CD4-positive, alpha-beta T cell treated with Interleukin-12 subunit alpha and Interleukin-12 subunit beta, for 1 hour (primary cell): ENCODE measurements at regions not wholly inside any gene's neighbourhood (a gene's known extent, or its start where the extent isn't known, plus 50 kb on each side); places are given as distances from the start of the nearest gene placed in this dataset.

ENCODE experiments used
- DNase-seq: peaks from one replicate; pipeline ENCODE4 v3.0.0-alpha.2; 2020

DNA sequence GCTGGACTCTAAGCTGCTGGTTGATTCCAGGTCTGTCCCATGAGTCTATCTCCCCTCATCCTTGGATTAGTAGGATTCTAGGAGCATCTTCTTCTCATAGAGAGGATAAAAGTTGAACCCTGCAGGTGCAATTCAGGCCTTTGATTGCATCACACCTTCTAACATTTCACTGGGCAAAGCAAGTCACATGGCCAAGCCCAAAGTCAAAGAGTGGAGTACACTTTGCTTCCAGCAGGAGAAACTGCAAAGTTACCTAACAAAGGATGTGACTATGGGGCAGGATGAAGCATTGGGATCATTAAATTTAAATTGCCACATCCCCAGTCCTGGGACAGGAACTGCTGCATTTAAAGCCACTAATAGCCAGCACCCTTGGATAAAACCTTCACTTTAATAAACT is 51.0 kb upstream of the EGFLAM start:
- no peak for DNase-seq

DNA sequence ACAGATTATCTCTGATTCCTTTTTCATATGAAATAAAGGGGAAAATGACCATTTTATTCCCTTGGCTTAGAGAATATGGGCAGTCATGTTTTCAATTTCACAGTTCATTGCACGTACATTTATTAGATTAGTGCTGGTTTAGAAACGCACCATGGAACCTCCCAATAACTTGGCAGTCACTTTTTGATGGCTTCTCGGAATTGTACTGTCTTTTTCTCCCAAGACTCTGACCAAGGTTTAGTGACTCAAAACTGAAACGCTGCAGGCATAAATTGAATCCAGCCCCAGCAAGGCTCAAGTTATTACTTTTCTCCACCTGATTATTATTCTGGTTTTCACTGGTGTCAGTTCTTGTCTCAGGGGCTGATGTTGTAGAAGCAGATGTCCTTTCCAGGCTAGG is 55.6 kb upstream of the EGFLAM start:
- no peak for DNase-seq

DNA sequence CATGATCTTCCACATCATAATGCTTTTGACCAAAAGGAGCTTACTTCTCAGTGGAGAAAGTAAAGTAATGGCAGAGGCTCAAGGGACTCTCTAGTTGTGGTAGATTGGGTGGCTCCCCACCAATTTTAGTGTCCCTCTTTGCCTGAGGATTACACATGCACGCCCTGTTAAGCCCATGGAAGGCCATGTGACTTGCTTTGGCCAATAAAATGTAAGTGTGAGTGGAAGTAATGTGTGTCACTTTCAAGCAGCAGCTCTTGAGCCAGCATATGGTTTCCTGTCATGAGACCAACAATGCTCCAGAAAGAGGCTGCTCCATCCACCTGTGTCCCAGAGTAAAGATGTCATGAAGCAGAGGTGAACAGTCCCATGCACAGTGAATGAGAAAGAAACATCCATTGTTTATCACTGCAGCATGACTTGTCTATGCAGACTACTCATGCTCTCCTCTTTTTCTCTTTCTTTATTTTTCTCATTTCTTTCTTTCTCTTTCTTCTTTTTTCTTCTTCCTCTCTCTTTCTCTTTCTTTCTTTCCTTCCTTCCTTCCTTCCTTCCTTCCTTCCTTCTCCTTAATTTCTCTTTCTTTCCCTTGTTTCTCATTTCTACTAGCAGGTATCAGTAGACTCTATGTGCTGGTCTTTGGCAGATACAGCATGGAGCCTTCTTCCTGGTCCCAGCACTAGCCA is 57.3 kb upstream of the EGFLAM start:
- no peak for DNase-seq

DNA sequence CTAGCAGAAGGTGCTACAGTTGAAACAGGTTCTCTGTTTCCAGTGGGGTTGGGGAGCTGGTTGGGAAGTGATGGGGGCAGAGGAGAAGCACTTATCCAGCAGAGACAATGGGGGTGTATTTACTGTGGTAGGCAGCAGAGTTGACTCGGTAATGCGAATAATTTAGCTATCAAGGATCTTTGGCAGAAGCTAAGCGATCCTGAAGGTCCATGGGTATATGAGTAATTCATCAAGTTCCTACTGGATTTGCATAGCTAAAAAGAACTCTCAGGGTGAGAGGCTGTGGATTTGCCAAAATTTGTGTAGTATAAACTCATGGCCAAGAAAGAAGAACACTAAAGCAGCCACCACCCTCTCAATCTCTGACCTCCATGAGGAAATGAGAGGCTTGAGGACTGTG is 61.2 kb upstream of the EGFLAM start:
- no peak for DNase-seq

DNA sequence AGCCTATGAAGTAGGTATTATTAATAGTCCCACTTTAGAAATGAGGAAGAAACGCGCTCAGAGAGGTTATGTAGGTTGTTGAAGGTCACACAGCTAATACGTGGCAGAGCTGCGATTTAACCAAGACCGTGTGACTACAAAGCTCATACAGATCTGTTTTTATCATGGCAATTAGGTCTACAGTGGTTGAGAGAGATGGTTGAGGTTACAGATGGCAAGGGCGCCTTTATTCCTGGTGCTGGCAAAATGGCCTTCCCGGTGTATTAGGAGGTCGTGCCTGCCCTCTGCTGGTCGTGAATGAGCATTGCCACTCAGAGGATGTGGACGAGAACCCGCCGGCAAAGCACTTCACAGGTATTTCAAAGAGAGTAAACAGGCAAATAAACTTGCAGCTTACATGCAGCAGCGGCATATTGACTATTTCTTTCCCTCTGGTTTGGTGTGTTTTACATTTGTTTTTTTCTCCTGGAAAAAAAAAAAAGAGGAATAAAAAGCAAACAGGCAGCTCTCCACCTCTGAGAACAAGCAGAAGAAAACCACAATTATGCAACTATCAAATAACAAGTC is 65.3 kb upstream of the EGFLAM start:
- peak; percentile 52 for DNase-seq

DNA sequence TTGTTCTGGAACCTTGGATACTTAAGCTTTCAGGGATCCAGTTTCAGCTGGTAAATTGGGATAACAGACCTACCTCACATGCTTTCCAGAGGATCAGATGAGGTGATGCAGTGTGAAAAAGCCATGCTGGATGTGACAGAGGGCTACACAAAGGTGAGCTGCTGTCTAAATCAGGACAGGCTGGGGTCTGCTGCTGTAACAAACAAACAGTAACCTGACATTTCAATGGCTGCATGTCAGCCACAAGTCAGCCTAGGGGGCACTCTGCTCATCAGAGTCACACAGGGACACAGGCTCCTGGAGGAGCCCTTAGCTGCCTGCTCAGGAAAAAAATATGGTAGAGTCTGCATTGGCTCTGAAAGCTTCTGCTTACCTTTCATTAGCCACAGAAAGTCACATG is 66.7 kb upstream of the EGFLAM start:
- DNase-seq: no peak

DNA sequence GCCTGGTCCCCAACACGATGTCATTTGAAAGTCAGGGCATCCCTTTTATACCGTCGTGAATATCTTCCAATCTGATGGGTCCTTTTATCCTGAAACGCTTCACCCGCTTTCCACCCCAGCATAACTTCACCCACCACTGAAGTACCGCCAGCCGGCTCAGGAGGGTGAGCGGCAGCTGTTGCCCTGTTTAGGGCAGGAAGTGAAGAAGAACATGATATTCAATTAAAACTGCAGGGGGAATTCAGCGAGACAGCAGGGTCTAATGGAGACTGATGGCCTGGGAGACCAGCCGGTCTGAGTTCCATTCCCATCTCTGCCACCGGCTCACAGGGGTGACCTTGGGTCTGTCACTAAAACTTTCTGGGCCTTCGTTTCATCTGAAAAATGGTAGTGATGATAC is 68.2 kb upstream of the EGFLAM start:
- DNase-seq: no peak

DNA sequence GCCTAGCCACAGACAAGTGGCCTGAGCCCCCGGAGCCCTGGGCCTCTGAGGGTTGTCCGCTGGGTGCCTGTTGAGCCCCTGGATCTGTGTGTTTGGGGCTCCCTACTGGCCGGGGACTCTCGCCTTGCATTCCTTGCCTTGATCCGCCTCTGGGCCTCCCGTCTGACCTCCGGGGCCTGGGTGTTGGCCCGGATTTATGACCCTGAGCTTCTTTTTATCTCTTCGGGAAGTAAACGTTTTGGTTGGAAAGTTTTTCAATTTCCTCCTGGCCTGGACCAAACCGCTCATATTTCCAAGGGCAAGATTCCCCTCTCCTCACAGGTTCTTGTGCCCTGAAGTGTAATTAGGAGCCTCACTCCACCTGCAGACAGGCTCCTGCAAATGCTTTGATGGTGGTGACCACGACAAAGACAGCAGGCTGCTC is 69.3 kb upstream of the EGFLAM start:
- DNase-seq: no peak

DNA sequence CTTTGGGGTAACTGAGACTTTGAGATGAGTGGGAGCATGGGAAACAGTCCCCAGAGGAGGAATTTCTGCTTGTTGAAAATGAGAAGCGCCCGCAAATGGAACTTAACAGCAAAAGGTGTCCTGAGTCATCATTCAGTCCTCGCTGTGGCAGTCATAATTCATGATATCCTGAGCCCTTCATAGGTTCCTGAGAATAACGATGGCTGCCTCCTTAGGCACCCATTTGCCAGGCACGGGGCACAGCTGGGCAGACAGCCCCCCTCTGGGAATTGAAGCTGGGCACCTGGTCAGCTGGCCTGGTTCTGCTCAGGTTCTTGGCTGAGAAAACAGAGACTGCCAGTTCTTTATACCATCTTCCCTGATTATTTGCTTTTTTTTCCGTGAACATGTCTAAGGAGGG is 69.8 kb upstream of the EGFLAM start:
- DNase-seq: no peak

DNA sequence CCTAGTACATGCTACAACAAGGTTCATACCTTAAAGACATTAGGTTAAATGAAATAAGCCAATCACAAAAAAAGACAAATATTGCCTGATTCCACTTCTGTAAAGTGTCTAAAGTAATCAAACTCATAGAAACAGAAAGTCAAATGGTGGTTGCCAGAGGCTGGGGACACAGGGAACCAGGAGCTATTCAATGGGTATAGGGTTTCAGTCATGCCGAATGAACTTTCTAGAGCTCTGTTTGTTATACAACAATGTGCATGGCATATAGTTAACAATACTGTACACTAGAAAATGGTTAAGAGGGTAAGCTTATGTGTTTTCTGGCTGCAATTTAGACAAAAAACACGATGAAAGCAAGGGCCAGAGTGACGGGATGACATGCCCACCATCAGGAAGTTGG is 70.8 kb upstream of the EGFLAM start:
- DNase-seq: no peak

DNA sequence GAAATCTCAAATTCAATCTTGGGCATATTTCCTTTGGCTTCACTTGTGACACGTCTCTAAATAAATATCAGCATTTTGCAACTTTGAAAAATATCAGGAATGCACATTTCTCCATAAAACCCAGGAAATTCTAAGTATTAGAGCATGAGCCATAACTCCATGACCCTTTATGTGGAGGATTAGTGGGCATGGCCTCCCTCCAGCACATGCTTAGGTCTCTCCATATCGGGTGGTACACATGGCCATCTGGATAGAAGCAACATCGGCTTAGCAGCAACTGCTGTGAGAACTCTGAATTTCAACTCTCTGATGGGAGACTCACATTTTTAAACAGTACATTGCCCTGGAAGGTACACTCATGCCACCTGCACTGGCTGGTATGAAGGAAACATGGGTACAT is 73.7 kb upstream of the EGFLAM start:
- no peak for DNase-seq

DNA sequence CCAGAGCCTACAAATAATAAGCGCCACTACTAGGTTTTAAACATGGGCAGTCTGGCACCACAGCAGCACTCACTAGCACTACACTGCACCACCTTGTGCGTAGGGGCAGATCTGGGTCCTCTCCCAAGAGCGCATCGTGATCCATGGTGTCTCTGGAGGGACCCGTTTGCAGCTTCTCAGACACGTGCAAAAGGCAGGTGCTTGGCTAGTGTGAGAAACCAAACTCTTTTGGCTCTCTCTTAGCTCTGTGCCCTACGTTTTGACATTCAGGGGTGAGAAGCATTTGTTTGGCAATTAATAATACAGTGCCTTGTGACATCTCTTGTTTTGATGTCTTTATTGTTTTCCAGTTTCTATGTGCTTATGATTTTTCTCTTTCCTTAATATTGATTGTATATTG is 75.4 kb upstream of the EGFLAM start:
- no peak for DNase-seq

DNA sequence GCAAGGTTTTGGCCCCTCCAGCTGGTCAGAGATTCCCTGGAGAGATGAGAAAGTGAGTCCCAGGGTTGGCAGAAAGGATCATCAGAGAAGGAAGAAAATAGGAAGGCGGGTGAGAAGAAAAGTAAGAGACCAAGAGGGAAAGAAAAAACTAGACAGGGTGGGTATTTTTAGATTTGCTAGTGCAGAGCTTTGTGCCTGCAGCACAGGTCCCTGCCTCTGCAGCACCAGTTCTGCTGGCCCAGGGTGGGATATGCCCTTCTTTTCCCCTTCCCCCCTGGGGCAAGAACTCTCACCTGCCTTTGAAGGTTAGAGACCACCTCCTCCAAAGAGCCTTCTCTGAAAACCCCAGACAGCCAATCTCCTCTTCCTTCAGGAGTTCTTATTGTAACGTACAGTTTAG is 90.3 kb upstream of the EGFLAM start:
- DNase-seq: no peak

DNA sequence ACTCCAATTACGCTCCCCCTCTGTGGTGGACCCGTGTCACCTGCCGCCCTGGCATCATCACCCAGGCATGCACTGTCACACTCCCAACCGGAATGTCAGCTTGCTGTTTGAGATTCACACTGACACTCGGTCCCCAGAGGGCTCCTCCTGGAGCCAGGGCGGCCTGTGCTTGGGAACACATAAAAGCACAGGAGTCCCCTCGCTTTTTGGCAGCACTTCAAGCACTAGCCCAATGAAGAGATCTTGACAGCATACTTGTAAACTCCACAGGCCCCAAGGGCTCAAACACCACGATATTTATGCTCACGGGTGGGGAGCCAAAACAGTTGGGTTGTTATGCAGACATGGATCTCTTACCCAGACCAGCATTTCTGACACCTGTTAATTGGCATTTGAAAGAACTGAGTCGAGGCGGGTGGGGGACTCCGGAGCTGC is 90.8 kb upstream of the EGFLAM start:
- no peak for DNase-seq

DNA sequence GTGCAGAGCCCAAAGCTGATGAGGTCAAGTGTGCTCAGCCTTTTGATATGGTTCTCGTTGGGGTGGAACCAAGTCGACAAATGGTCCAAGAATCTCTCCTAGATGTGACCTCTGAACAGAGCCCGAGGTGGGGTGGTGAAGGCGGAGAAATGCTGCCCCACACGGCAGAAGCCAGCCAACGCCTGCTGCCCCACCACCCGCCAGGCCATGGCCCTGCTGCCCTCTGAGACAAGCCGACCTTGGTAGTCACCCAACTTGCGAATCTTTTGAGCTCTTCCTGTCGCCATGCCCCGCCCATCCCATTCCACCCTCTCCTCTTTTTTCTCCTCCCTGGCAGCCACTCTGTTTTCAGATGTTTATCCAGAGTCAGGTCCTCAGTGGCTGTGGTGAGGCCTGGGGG is 91.5 kb upstream of the EGFLAM start:
- no peak for DNase-seq

DNA sequence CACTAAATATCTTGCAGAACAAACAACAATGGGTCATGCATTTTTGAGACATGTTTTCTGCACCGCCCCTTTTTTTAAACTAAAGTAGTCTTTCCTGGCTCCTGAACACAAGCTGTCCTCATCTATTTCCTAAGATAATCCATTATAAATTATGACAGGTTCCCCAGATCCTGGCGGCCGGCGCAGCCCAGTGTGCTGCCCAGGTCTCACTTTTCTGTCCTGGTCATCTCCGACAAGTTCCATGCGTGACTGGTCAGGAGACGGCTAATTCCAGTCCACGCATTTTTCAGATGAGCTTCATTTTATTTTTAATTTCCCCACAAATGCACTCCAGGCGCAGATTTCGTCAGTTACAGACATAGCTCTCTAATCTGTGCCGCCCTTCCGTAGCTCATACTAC is 92.9 kb upstream of the EGFLAM start:
- DNase-seq: no peak

DNA sequence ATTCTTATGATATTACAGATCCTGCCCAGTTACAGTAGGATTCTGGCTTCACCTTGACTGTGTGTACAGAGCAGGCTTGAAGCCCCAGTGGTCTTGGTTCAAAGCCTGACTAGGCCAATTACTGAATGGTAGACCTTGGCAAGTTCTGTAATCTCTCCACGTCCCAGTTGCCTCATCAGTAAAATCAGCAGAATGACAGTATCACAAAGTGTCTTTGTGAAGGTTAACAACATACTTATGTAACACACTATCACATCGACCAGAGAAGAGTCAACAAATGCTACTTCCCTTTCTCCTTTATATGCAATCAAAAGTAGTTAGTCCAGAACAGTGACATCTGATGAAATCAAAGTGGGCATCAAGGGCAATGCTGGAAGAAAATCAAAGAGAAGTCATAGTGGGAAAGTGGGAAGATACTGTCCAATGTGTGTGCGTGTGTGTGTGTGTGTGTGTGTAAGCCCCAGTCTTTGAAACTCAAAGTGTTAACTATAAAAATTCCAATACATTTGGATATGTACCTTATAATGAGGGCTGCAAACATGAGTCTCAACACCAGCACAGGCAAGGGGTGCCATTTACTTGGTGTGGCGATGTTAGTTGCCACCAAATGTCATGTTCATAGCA is 93.5 kb upstream of the EGFLAM start:
- DNase-seq: no peak

DNA sequence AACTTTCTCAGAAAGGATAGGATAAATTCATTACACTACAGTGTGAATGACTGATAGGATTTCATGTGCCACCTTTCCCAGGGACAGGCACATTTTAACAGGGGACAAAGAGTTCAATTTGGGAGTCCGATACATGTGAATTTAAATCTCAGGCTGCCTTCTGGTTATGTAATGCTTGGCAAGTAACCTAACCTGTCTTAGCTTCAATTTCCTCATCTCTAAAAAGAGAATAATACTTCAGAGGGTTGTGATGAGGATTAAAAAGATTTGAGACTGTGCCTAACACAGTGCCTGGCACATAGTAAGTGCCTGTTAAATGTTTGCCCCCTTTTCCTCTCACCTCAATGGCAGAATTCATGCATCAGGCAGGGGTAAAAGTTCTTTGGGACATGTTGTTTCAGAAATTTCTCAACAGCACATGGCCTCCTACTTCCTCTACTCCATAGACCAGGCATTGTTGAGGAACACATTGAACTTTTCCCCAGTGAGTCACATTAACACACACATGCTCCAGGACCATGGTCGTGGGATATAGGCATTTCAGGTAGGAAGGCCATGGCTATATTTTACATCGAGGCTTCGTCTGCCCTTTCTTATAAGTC is 94.6 kb upstream of the EGFLAM start:
- no peak for DNase-seq

DNA sequence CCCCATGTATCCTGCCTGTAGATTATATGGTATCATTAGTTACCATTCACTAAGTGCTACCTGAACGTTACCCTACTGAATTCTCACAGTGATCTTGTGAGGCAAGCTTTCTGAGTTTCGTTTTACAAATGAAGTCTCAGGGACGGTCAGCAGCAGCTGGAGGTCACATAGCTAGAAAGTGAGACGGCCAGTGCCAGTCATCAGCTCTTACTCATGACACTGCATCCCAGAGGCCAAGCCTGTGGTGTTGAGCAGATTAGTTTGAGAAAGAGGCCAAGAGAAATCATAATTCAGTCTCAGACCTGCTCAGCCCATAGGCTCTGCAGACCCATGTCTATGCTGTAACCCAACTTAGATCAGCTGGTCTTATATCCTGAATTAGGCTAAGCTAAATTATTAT is 95.7 kb upstream of the EGFLAM start:
- no peak for DNase-seq

DNA sequence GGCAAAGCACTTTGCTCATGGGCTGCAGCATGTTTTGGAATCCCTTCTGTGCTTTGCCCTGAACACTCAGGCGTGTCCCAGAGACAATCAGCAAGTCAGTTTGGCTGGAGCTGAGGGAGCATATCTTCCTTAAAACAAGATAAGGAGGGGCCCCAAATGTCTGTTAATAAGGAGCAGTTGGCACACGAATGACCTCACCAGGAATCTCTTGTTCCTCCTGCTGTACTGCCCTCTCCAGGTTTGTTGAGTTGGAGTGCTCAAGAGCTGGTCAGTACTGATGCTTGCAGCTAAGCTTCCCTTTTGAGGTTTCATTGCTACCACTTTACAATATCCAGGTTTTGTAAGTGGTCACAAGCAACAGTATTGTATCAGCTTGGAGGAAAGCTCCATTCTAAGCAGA is 101.3 kb upstream of the EGFLAM start:
- no peak for DNase-seq

DNA sequence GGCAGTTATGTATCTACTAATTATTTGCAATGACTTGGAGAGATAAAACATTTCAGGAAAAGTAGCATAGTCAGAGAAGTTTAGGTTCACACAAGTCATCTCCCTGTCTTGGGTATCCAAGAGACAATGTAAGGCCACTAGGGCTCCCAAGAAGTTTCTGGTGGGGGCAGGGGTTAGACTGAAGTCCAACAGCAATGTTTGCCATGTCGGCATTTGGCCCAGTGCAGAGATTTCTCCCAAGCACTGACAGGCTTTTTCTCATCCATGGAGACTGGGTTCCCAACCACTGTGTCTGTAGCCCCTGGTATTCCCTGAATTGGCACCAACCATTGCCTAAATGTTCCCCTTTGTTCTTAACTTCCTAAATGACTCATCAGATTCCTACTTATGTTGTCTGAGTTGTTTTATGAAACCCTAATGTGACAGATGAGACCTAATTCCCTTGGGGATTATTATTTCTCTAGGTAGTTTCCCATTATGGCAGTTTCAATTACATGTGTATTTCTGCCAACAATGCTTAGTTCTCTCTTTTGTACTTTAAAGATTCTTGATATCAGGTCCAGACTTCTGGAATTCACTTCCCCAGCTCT is 103.6 kb upstream of the EGFLAM start:
- DNase-seq: no peak

DNA sequence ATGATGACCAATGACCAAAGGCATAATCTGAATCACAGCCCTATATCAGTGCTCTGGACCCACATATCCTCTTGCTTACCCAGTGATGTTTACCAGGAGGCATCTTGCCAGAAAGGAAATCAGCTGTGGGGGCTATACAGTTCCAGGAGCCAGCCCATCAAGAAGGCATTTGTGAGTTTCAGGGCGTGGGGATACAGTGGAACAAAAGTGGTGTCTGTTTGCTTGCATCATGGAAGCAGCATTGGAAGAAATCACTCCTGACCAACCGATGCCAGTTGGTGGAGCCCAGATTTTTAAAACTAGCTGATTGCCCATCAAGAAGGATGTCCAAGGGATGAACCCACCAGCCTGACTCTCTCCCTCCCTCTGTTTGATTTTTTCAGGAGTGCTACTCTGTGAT is 106.5 kb upstream of the EGFLAM start:
- DNase-seq: no peak

DNA sequence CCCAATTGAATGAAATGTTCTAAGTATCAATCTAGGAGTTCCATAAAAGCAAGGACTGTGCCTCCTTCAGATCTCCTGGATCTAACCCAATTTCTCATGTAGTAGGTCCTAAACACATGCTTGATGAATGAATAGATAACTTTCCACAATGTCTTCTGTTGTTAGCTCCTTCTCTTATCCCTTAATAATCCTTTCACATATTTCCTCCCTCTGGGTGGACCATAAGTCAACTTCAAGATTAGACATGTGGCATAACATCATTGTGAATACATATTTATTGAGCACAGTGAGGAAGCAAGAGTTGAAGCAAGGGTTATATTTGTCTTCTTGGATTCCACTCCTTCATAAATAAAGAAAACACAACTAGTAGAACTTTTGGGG is 108.6 kb upstream of the EGFLAM start:
- no peak for DNase-seq

DNA sequence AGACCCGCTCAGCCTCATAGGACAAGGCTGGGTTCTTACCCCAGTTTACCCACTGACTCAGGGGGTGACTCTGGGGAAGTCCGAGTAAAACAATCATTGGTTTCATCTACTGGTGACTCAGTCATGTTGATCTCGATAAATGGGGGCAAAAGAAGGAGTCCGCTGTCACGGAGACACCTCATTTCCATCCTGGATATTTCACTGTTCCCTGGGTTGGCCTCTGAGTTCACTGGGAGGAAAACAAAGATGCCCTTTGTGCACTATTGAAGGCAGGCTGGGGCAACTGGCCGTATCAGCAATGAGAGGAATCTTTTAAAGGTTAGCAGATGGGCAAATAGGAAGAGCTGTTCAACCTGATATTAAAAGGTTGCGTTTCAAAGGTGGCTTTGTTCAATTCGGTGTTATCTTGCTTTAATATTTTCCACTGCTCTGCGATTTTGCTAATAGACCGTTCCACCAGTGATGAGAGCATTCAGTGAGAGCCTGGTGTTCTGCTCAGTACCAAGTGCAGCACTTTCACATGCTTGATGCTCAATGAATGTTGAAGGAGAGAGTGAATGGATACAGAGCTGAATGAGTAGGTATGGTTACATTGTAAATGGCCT is 110.2 kb upstream of the EGFLAM start:
- no peak for DNase-seq
